NCI-H2107 treated with DMSO at 0.1 percent for 48 hours (cell line): ENCODE measurements at regions not wholly inside any gene's neighbourhood (a gene's known extent, or its start where the extent isn't known, plus 50 kb on each side); places are given as distances from the start of the nearest gene placed in this dataset.

Experiments used
- DNase-seq: peaks from one replicate; lab custom pipeline; 2025; ENCODE audit not compliant: unreplicated experiment; lab: John Stamatoyannopoulos, UW

GRCh38 chr4:18840481-18840880 is 818.9 kb upstream of the LCORL start:
- DNase-seq: no peak

- no peak for DNase-seq
Observed at GRCh38 chr4:18816228-18816895, 794.8 kb upstream of the LCORL start.

DNA sequence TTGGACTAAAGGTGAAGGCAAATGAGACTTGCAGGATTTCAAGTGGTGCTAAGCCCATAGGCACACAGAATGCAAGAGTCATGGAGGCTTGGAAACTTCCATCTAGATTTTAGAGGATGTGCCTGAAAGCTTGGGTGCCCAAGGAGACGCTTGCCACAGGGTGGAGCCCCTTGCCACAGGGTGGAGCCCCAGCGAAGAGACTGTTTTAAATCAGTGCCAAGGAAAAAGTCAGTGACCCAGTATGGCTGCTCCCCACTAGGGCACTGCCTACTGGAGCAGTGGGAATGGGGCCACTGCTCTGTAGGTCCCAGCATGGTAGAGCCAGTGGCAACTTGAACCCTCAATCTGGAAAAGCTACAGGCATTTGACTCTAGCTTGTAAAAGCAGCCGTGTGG is 794.2 kb upstream of the LCORL start:
- DNase-seq: no peak

DNA sequence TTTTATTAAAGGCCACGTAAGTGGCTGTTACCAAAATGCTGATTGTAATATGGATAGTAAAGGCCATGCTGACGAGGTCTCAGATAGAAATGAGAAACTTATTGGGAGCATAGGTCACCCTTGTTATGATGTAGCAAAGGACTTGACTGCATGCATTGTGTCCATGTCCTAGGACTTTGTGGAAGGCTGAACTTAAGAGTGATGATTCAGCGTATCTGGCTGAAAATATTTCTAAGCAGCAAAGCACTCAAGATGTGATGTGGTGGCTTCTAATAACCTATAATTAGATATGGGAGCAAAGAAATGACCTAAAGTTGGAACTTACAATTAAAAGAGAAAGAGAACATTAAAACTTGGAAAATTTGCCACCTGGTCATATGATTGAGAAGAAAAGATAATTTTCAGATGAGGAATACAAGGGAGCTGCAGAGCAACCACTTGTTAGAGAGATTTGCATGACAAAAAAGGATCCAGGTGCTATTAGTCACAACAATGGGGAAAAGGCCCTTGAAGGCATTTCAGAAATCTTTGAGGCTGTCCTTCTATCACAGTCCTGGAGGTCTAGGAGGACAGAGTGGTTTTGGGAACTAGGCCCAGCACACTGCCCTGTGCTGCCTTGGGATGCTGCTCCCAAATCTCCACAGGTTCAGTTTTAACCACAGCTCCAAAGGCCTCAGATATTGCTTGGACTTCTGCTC is 793.7 kb upstream of the LCORL start:
- no peak for DNase-seq

- DNase-seq: no peak
Observed at GRCh38 chr4:18813771-18814170, 792.2 kb upstream of the LCORL start.

DNA sequence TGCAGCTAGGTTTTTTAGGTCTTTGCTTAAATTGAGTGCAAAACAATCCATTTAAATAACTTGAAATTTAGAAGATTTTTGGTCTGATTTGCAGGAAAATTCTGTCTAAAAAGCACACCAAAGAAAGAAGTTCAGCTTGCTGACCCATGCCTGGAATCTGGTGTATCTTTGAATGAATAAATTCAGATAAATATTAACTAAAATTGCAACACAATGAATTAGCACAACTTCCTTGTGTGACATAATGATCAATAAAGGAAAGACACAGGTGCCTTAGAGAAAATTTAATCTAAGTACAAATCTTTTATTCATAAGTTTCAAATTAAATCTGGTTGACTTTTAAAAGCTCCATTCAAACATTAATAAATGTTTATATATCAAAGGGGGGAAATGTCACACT is 791.5 kb upstream of the LCORL start:
- no peak for DNase-seq

DNA sequence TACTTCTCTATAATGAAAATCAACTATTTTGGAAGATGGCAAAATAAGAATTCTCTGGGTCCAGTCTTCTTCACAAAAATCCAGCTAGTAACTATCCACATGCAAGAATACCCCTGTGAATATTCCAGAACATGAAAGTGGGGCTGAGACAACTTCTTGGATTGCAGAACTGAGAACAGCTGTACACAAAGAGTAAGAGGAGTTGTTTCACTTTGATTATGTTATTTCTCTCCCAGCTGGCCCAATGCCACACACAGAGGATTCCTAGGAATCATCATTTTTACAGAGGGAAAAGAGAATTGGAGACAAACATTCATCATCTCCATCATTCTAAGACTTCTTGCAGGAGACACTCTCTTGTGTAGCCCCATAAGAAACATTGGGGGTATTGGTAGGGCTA is 782.2 kb upstream of the LCORL start:
- DNase-seq: no peak

- no peak for DNase-seq
Observed at GRCh38 chr4:18798123-18798522, 776.6 kb upstream of the LCORL start.

GRCh38 chr4:18795794-18796193 is 774.2 kb upstream of the LCORL start:
- no peak for DNase-seq

DNA sequence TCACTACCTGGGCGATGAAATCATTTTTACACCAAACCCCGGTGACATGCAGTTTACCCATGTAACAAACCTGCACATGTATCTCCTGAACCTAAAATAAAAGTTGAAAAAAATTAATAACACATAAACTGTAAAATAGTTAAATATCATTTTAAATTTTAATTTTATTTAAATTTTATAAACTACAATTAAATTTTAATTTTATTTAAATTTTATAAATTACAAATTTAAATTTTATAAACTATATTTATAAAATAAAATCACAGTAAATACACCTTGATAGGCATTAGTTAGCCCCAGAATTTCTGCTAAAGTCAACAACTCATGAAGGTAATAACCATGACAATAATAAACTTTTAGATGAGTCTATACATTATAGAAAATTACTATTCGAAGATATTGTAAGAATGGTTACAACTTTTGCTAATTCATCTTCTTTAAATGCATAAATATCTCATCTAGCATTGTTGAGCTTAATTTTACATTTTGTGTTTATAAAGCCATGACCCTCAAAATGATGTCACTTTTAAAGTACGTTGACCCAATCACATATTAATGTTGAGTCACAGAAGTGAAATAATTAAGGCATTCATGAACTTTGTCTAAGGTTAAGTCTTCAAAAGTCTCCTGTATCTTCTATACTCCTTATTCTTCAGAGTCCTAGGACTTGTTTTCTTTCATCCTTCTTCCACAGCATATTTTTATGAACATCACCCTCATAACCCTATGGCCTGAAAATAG is 755.8 kb upstream of the LCORL start:
- DNase-seq: no peak

DNA sequence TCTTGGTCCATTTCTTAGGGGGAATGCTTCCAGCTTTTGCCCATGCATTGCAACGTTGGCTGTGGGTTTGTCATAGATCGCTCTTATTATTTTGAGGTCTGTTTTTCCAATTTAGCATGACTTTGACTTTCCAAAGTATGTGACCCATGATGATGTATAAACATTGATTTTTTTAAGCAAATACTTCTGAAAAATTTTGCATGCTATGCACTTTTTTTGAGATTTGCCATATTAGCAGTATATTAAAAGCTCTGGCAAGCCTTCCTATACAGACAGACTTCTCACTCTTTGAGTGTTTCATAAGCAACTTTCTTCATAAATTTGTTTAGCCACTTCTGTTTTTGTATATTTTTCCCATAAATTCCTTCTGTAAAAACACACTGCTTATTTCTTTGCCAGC is 746.4 kb upstream of the LCORL start:
- DNase-seq: no peak

DNA sequence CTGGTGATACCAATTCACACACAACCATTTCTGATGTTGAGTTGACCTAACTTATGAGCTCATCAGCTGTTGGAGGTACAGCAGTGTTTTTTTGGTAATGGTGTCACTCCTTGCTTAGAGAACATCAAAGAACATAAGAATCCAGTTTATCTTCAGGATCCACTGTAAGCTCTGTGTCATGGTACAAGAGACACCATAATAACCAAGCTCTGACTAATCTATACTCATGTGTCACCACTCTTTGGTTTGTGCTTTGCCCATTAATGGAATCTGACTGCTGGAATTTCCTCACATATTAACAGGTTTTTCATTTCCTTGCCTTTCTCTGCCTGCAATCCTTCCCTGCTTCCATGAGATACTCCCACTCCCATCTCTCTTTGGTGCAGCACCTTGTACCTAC is 735.1 kb upstream of the LCORL start:
- DNase-seq: no peak

DNA sequence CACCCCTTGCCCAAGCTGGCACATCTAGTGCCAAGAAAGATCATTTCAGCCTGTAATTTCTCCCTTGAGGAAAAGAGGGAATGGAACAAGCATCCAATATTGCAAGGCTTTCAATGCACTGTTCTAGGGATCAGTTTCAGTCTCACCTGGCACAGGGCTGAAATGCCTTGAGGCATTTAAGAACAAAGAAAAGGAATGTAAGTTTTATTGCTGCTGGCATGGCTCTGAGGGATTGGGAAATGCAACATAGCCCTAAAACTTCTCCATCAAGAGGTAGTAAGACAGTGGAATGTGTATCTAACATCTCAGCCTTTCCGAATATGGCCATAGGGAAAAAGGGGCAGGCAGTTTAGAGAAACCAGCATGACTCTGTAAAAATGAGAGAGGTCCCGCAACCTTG is 732.6 kb upstream of the LCORL start:
- DNase-seq: no peak

DNA sequence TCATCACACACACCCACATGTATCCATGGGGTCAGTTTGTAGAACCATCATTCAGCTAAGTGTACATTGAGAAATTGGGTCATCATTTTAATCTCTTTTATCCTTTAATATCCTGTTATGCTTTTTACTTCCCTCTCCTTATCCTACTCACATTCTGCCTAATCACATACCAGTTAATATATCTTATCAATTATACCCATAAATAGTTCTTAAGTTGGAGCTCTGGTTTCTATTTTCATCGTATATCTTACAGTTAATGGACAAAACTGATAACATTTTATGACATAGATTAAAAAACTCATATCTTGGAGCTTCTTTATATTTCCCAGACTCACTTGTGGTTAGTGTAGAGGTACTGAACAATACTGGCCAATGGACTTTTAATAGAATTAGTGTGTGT is 729.5 kb upstream of the LCORL start:
- no peak for DNase-seq

- DNase-seq: no peak
Observed at GRCh38 chr4:18749391-18749790, 727.8 kb upstream of the LCORL start.

DNA sequence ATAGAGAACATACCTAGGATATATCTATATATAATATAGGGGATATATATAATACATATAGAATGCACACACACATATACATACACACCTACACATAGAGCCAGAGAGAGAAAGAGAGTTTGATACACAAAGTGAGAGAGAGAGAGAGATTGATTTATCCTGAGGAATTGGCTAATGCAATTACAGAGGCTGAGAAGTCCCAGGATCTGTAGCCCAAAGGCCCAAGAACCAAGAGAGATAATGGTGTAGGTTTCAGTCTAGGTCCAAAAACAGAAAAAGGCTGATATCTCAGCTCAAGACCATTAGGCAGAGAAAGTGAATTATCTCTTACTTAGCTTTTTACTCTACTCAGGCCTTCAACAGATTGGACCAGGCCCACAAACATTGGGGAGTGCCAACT is 715.0 kb upstream of the LCORL start:
- no peak for DNase-seq

- no peak for DNase-seq
Observed at GRCh38 chr4:18735740-18736268, 714.2 kb upstream of the LCORL start.

DNA sequence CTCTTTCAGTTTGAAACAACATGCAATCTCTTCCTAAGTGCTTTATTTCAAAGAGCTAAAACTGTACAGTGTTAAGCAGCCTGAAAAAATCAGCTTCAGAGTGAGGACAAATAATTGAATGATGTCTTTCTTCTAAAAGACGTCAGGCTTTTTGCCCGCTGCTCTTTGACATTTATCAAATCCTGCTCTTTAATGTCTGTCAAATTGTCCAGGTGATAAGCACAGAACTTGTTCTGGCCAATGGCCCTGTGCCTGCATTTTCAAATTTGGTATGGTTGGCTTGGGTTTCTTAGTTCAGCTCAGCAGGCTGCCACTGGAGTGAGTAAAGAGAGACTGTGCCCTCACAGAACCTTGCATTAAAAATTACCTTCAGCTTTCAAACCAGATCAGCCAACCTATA is 712.9 kb upstream of the LCORL start:
- DNase-seq: peak; percentile 69

DNA sequence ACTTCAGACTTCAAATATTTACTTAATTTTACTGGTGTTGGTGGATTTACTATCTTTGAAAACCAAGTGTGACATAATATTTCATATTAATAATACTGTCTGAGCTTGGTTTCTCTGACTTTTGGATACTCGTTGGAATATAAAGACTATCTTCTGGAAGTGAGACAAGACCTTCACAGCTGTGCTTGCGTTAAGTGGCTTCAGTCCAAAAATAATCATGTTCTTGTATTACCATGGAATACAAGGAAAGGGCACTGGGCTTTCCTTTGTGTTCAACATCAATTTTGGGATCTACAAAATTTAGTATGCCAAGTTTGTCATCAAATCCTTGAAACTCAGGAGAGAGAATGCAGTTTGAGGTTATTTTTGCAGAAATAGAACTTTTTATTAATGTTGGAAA is 712.4 kb upstream of the LCORL start:
- no peak for DNase-seq

GRCh38 chr4:18722748-18723191 is 701.2 kb upstream of the LCORL start:
- DNase-seq: peak; percentile 45

DNA sequence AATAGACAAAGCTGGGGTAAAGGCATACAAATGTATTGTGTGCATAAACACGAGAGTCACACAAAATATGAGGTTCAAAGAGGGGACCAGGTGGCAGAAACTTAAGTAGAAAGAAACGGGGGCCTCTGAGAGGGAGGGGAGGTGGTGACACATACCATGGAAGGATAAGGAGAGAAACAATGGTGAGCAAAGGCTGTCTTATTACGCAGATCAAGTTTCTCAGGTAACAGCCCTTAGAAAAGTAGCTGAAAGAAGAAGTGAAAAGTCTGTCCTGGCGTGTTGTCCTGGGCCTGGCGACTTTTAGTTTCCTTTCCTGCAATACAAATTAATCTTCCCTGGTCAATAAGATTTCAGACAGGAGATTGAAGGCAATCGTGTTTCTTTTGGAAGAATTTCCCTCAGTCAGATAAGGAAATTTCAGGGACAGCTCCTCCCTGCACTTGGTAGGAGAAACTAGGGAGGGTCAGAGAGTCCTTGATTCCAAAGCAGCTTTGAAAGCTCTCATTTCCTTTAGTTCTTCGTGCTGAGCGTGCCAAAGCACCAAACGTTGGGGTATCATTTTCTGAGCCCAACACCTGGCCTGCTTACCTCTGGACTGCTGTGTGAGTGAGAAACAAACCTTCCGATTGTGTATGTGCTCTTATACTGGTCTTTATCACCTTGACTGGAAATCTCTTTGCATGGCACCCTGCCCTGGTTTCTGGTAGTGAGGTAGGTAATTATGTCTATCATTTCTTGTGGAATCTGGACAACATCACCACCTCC is 676.7 kb upstream of the LCORL start:
- DNase-seq: no peak
